Transverse colon (tissue), 3 donors: ENCODE measurements at regions not wholly inside any gene's neighbourhood (a gene's known extent, or its start where the extent isn't known, plus 50 kb on each side); places are given as distances from the start of the nearest gene placed in this dataset.

Source experiments
- CTCF ChIP-seq, 5 experiments: fragments of 200-600 bp in 3 of 5; fragments of 450-650 bp in 2 of 5; sonication (generic) in 3 of 5; IDR thresholded peaks; 1 replicate in 2 of 5; 2 replicates in 3 of 5; pipeline ENCODE4 v1.5.1; 2016 to 2017; ENCODE audit warnings: antibody characterized with exemption in 5 of 5, inconsistent platforms in 3 of 5, mild to moderate bottlenecking in 2 of 5, moderate library complexity in 1 of 5
- EP300 ChIP-seq: sonication (generic); formaldehyde crosslinking; IDR thresholded peaks from one replicate; pipeline ENCODE4 v1.6.1; 2017; ENCODE audit warnings: antibody characterized with exemption, low read depth

- TF ChIP-seq EP300 = no peak
- no peak for TF ChIP-seq CTCF (IDR thresholded peaks at IDR 0.05)
Observed at GRCh38 chr12:124403273-124403672, 108.4 kb downstream of the RFLNA start.
